ENCODE measurements at regions not wholly inside any gene's neighbourhood (a gene's known extent, or its start where the extent isn't known, plus 50 kb on each side); places are given as distances from the start of the nearest gene placed in this dataset.

GRCh38 chr1:221286399-221286798, 407.2 kb downstream of the HLX start:
- TF ChIP-seq CTCF (IDR thresholded peaks at IDR 0.05; ENCODE audit: low read length) (no peak), EZH2 (IDR thresholded peaks at IDR 0.05; ENCODE audit: borderline replicate concordance, low read length) (no peak)
